ENCODE measurements at regions not wholly inside any gene's neighbourhood (a gene's known extent, or its start where the extent isn't known, plus 50 kb on each side); places are given as distances from the start of the nearest gene placed in this dataset.

DNA sequence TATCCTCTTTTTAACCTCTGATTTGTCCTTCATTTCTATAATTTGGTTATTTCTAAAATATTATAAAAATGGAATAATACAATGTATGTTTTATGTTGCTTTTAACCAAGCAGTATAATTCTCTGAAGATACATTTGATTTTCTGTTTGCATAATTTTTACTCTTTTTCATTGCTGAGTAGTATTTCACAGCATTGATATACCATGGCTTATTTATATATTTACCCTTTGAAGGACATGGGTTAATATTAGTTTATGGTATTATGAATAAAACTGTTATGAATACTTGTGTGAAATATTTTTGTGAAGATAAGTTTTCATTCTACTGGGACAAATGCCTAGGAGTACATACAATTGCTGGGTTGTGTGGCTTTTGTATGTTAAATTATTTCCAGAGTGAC lies 748.6 kb downstream of the TENT5A start:
- Histone ChIP-seq H4K20me1 (ENCODE audit: insufficient read depth, low read length) (no peaks in the 10 kb centered on the region), H3K4me3 (replicated peaks in 1 of 3; ENCODE audit: low read depth in 2 of 3, low read length in 3 of 3) (no peak overlapping the region), H3K36me3 (replicated peaks in 1 of 2; ENCODE audit: control insufficient read depth in 1 of 2, insufficient read depth in 2 of 2, low read length in 2 of 2) (no peaks in the 10 kb centered on the region), H3K27me3 (ENCODE audit: control insufficient read depth in 2 of 2, insufficient read depth in 2 of 2, low read length in 2 of 2) (no peaks in the 10 kb centered on the region), H3K9ac (ENCODE audit: insufficient read depth, low read length, poor library complexity, severe bottlenecking) (no peak overlapping the region), H3K79me2 (ENCODE audit: insufficient read depth, low read length) (no peaks in the 10 kb centered on the region), H3K27ac (ENCODE audit: low read depth in 1 of 2, low read length in 2 of 2) (no peak overlapping the region), H3K4me2 (replicated peaks; ENCODE audit: extremely low read depth, low read length, poor library complexity, severe bottlenecking) (no peak overlapping the region), H2AFZ (ENCODE audit: insufficient read depth, low read depth, low read length, poor library complexity, severe bottlenecking) (no peak overlapping the region), H3K4me1 (ENCODE audit: control insufficient read depth in 1 of 2, insufficient read depth in 2 of 2, low read length in 2 of 2) (no peaks in the 10 kb centered on the region), H3K9me3 (replicated peaks in 1 of 2; ENCODE audit: control insufficient read depth in 1 of 2, insufficient read depth in 1 of 2, low read length in 2 of 2) (peaks cover 5 to 7% of the 10 kb centered on the region in 2 donors)
- Mint-ChIP-seq H3K27me3 (ENCODE audit: low read depth in 3 of 3) (peaks cover 0 to 1% (median 0%) of the 10 kb centered on the region in 3 donors), H3K4me3 (no peak overlapping the region), H3K4me1 (no peaks in the 10 kb centered on the region), H3K36me3 (no peaks in the 10 kb centered on the region), H3K27ac (no peak overlapping the region), H3K9me3 (peaks cover 0 to 17% (median 9%) of the 10 kb centered on the region in 7 donors)
- TF ChIP-seq, protein P1, sequence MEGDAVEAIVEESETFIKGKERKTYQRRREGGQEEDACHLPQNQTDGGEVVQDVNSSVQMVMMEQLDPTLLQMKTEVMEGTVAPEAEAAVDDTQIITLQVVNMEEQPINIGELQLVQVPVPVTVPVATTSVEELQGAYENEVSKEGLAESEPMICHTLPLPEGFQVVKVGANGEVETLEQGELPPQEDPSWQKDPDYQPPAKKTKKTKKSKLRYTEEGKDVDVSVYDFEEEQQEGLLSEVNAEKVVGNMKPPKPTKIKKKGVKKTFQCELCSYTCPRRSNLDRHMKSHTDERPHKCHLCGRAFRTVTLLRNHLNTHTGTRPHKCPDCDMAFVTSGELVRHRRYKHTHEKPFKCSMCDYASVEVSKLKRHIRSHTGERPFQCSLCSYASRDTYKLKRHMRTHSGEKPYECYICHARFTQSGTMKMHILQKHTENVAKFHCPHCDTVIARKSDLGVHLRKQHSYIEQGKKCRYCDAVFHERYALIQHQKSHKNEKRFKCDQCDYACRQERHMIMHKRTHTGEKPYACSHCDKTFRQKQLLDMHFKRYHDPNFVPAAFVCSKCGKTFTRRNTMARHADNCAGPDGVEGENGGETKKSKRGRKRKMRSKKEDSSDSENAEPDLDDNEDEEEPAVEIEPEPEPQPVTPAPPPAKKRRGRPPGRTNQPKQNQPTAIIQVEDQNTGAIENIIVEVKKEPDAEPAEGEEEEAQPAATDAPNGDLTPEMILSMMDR (IDR thresholded peaks at IDR 0.05), result no peak
- no peak for DNase-seq
- intact Hi-C loops (cut with micrococcal nuclease), result no loop called here

DNA sequence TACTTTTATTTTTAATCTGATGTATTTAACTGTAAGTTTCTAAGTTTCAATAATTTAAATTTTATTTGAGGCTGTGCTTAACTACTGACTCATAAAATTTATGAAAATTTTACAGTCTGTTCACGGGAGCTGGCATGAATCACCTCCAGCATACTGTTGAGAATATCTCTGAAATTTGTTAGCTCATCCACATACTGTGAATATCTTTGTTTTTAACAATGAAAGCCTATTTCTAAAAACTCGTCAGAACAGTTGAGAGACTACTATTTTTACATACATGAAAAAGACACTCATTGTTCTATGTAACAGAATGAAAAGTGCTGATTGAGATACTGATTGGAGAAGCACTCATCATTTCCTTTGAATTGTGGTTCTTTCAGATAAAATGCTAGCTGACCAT lies 749.3 kb downstream of the TENT5A start:
- Histone ChIP-seq H3K36me3 (replicated peaks in 1 of 2; ENCODE audit: control insufficient read depth in 1 of 2, insufficient read depth in 2 of 2, low read length in 2 of 2) (no peaks in the 10 kb centered on the region), H2AFZ (ENCODE audit: insufficient read depth, low read depth, low read length, poor library complexity, severe bottlenecking) (no peak overlapping the region), H3K27ac (ENCODE audit: low read depth in 1 of 2, low read length in 2 of 2) (no peak overlapping the region), H3K4me3 (replicated peaks in 1 of 3; ENCODE audit: low read depth in 2 of 3, low read length in 3 of 3) (no peak overlapping the region), H3K27me3 (ENCODE audit: control insufficient read depth in 2 of 2, insufficient read depth in 2 of 2, low read length in 2 of 2) (no peaks in the 10 kb centered on the region), H3K4me2 (replicated peaks; ENCODE audit: extremely low read depth, low read length, poor library complexity, severe bottlenecking) (no peak overlapping the region), H3K4me1 (ENCODE audit: control insufficient read depth in 1 of 2, insufficient read depth in 2 of 2, low read length in 2 of 2) (no peaks in the 10 kb centered on the region), H3K9ac (ENCODE audit: insufficient read depth, low read length, poor library complexity, severe bottlenecking) (no peak overlapping the region), H3K79me2 (ENCODE audit: insufficient read depth, low read length) (no peaks in the 10 kb centered on the region), H3K9me3 (replicated peaks in 1 of 2; ENCODE audit: control insufficient read depth in 1 of 2, insufficient read depth in 1 of 2, low read length in 2 of 2) (peaks cover 5 to 7% of the 10 kb centered on the region in 2 donors), H4K20me1 (ENCODE audit: insufficient read depth, low read length) (no peaks in the 10 kb centered on the region)
- DNase-seq, result no peak
- Mint-ChIP-seq H3K27ac (no peak overlapping the region), H3K36me3 (no peaks in the 10 kb centered on the region), H3K9me3 (peaks cover 0 to 17% (median 9%) of the 10 kb centered on the region in 7 donors), H3K27me3 (ENCODE audit: low read depth in 3 of 3) (peaks cover 0 to 2% (median 1%) of the 10 kb centered on the region in 3 donors), H3K4me3 (no peak overlapping the region), H3K4me1 (no peaks in the 10 kb centered on the region)
- intact Hi-C loops (cut with micrococcal nuclease), result no loop called here
- TF ChIP-seq, protein P1 (IDR thresholded peaks at IDR 0.05), result no peak
- no CpG with 5 or more reads among the region's 2 CpGs for WGBS (ENCODE audit: insufficient coverage)

All from CD14-positive monocyte (primary cell).